A549 (cell line): ENCODE measurements at regions not wholly inside any gene's neighbourhood (a gene's known extent, or its start where the extent isn't known, plus 50 kb on each side); places are given as distances from the start of the nearest gene placed in this dataset.

Experiments used
- ATAC-seq, 2 experiments: fragments of 200-7000 bp in 1 of 2; fragments of >200 bp in 1 of 2; cut with Nextera tagmentation in 1 of 2; cut with Tn5 transposase in 1 of 2; 3 replicates each; pipeline versions ENCODE4 v1.8.0 to v1.9.1; 2018 to 2020; ENCODE audit warnings: mild to moderate bottlenecking in 1 of 2, moderate library complexity in 1 of 2
- CTCF ChIA-PET: fragments of 300-600 bp; sonication (Branson Sonifier 250); formaldehyde crosslinking; extraction: SDS; loops from one replicate; lab custom pipeline; 2021; ENCODE audit warnings: antibody characterized with exemption, inconsistent platforms; lab: Yijun Ruan, JAX
- POLR2A ChIA-PET: fragments of 350-600 bp; formaldehyde crosslinking; extraction: SDS; loops from one replicate; lab custom pipeline; 2021; ENCODE audit warnings: antibody characterized with exemption, inconsistent platforms; lab: Yijun Ruan, JAX
- DNase-seq, 2 experiments: peaks; one replicate each; pipeline versions ENCODE4 v3.0.0 to v3.0.0-alpha.2; 2011 to 2016; ENCODE audit warnings: low read depth in 1 of 2, low spot score in 1 of 2
- FAIRE-seq: peaks from 2 replicates; lab custom pipeline; 2011; peaks lifted over from hg19 to GRCh38; lab: Jason Lieb, UNC
- H3K27ac ChIP-seq, 2 experiments: fragments of >200 bp; sonication (Bioruptor Twin); formaldehyde crosslinking; 3 replicates each; pipeline ENCODE4 v1.5.1; 2016 to 2017
- H3K4me1 ChIP-seq: fragments of >200 bp; sonication (Bioruptor Twin); formaldehyde crosslinking; 3 replicates; pipeline ENCODE4 v1.6.1; 2016
- H3K4me2 ChIP-seq: fragments of >200 bp; sonication (Bioruptor Twin); formaldehyde crosslinking; 3 replicates; pipeline ENCODE4 v1.6.1; 2016
- H3K4me3 ChIP-seq: fragments of >200 bp; sonication (Bioruptor Twin); formaldehyde crosslinking; 3 replicates; pipeline ENCODE4 v1.5.1; 2016
- H3K9me3 ChIP-seq: fragments of >200 bp; sonication (Bioruptor Twin); formaldehyde crosslinking; 3 replicates; pipeline ENCODE4 v1.6.1; 2016
- CBX2 ChIP-seq: fragments of 200-600 bp; sonication (generic); IDR thresholded peaks from 2 replicates; pipeline ENCODE4 v1.6.1; 2016; ENCODE audit warnings: low read depth, mild to moderate bottlenecking, borderline replicate concordance
- CBX8 ChIP-seq: fragments of 200-600 bp; sonication (generic); IDR thresholded peaks from 2 replicates; pipeline ENCODE4 v1.6.1; 2016
- CEBPB ChIP-seq, 2 experiments: fragments of >200 bp in 1 of 2; sonication (Bioruptor Twin) in 1 of 2; formaldehyde crosslinking in 1 of 2; IDR thresholded peaks; 2 replicates each; pipeline ENCODE4 v1.6.1; 2012 to 2016
- EP300 ChIP-seq, 2 experiments: fragments of >200 bp; sonication (Bioruptor Twin); formaldehyde crosslinking; IDR thresholded peaks; 2 replicates in 1 of 2; 3 replicates in 1 of 2; pipeline ENCODE4 v1.6.1; 2016 to 2017
- GATA3 ChIP-seq: IDR thresholded peaks from 2 replicates; pipeline ENCODE4 v1.6.1; 2012; ENCODE audit warnings: borderline replicate concordance
- HDAC2 ChIP-seq: fragments of 200-600 bp; sonication (generic); IDR thresholded peaks from 2 replicates; pipeline ENCODE4 v1.6.1; 2016
- HEYL ChIP-seq: fragments of 250-450 bp; sonication (Bioruptor Pico); IDR thresholded peaks from 2 replicates; pipeline ENCODE4 v1.8.0; 2021; ENCODE audit warnings: mild to moderate bottlenecking, moderate library complexity
- JUNB ChIP-seq: fragments of >200 bp; sonication (Bioruptor Twin); formaldehyde crosslinking; IDR thresholded peaks from 2 replicates; pipeline ENCODE4 v1.6.1; 2016
- MAFK ChIP-seq: fragments of 450-650 bp; IDR thresholded peaks from 2 replicates; pipeline ENCODE4 v1.6.1; 2014; ENCODE audit not compliant: partially characterized antibody
- MAZ ChIP-seq: fragments of 150-350 bp; IDR thresholded peaks from 2 replicates; pipeline ENCODE4 v1.6.1; 2014; ENCODE audit warnings: antibody characterized with exemption, low read depth, low read length, borderline replicate concordance
- MYC ChIP-seq: IDR thresholded peaks from 2 replicates; pipeline ENCODE4 v1.6.1; 2012; ENCODE audit warnings: mild to moderate bottlenecking, inconsistent platforms, low read length, improper control_type of control experiment, borderline replicate concordance
- POLR2AphosphoS2 ChIP-seq: conservative IDR thresholded peaks from 2 replicates; pipeline ENCODE4 v1.6.1; 2012; ENCODE audit warnings: low read length, improper control_type of control experiment, inconsistent platforms
- RARB ChIP-seq: fragments of 250-450 bp; sonication (Bioruptor Pico); IDR thresholded peaks from 2 replicates; pipeline ENCODE4 v1.8.0; 2021; ENCODE audit warnings: mild to moderate bottlenecking, moderate library complexity
- SREBF2 ChIP-seq: fragments of 450-650 bp; IDR thresholded peaks from 2 replicates; pipeline ENCODE4 v1.6.1; 2014; ENCODE audit warnings: mild to moderate bottlenecking, moderate library complexity
- TP53 ChIP-seq: fragments of 250-450 bp; sonication (Bioruptor Pico); IDR thresholded peaks from 2 replicates; pipeline ENCODE4 v1.5.0; 2021; ENCODE audit warnings: mild to moderate bottlenecking, moderate library complexity
- ZC3H11A ChIP-seq: fragments of 450-650 bp; IDR thresholded peaks from 2 replicates; pipeline ENCODE4 v1.6.1; 2014; ENCODE audit warnings: antibody characterized with exemption, mild to moderate bottlenecking
- ZNF302 ChIP-seq: fragments of 250-450 bp; sonication (Bioruptor Pico); IDR thresholded peaks from 2 replicates; pipeline ENCODE4 v1.9.0; 2021; ENCODE audit warnings: inconsistent platforms, mild to moderate bottlenecking, moderate library complexity
- WGBS: methylation state at CpG from one replicate; pipeline ENCODE4 v1.1.6; 2017; ENCODE audit errors: missing lambda C conversion rate; 5-methylcytosine and 5-hydroxymethylcytosine counted together
- TF ChIP-seq, protein P1 (sequence below): IDR thresholded peaks from 2 replicates; pipeline ENCODE4 v1.6.1; 2012
- TF ChIP-seq, protein P2 (sequence below): fragments of 450-650 bp; IDR thresholded peaks from 2 replicates; pipeline ENCODE4 v1.6.1; 2014; ENCODE audit warnings: antibody characterized with exemption
- TF ChIP-seq, protein P3 (sequence below): fragments of 250-450 bp; sonication (Bioruptor Pico); IDR thresholded peaks from 2 replicates; pipeline ENCODE4 v1.5.0; 2020; ENCODE audit warnings: low read depth, mild to moderate bottlenecking, moderate library complexity
- TF ChIP-seq, protein P4 (sequence below): IDR thresholded peaks from 2 replicates; pipeline ENCODE4 v1.6.1; 2012
- TF ChIP-seq, protein P5 (sequence below): fragments of 250-450 bp; sonication (Bioruptor Pico); IDR thresholded peaks from 2 replicates; pipeline ENCODE4 v1.5.0; 2021; ENCODE audit warnings: mild to moderate bottlenecking, moderate library complexity, borderline replicate concordance
- TF ChIP-seq, protein P6 (sequence below): fragments of >200 bp; sonication (Bioruptor Twin); formaldehyde crosslinking; IDR thresholded peaks from 2 replicates; pipeline ENCODE4 v1.6.1; 2016

DNA sequence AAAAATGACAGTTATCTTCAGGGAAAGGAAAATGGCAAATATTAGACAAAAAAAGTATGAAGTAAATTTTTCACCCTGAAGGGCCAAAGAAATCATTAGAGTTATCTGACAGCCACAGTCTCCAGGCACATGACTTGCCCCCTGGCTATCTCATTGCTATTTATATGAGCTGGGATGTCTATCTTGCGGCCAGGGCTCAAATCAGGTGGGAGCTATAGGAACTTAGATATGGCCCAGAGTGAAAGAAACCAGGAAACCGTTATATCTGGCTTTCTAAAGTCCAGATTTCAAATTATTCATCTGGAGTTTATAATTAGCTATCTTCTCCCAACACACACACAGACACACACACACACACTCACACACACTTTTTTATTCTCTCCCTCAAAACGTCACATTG, 135.3 kb upstream of the EEF1E1 start:
- DNase-seq (no peak), FAIRE-seq (no peak), ATAC-seq (no peak)
- H3K4me2 ChIP-seq: no peak overlapping the region
- ChIA-PET CTCF (interaction anchor here (0.8 kb wide), 1 partner anchor 107 kb away, joined by 3 read pairs; no protein-coding TSS in a partner anchor), POLR2A (no interaction called here)
- 38% methylated on average over 3 of the region's 3 CpGs for WGBS
- no peak overlapping the region for H3K4me3 ChIP-seq
- H3K9me3 ChIP-seq: no peaks in the 10 kb centered on the region
- H3K4me1 ChIP-seq: peaks cover 7% of the 10 kb centered on the region; the same call in 1 of the 3 replicates
- H3K27ac ChIP-seq: no peak overlapping the region
- TF ChIP-seq RARB (no peak), CBX2 (no peak), JUNB (no peak), TP53 (CRISPR knock-in tag) (no peak), CEBPB (IDR thresholded peaks at IDR 0.05) (no peak), EP300 (IDR thresholded peaks at IDR 0.05) (no peak), MYC (no peak), HEYL (no peak), POLR2AphosphoS2 (no peak), ZNF302 (CRISPR knock-in tag) (no peak), SREBF2 (no peak), CBX8 (no peak), MAFK (no peak), HDAC2 (no peak)
- TF ChIP-seq, protein P1, sequence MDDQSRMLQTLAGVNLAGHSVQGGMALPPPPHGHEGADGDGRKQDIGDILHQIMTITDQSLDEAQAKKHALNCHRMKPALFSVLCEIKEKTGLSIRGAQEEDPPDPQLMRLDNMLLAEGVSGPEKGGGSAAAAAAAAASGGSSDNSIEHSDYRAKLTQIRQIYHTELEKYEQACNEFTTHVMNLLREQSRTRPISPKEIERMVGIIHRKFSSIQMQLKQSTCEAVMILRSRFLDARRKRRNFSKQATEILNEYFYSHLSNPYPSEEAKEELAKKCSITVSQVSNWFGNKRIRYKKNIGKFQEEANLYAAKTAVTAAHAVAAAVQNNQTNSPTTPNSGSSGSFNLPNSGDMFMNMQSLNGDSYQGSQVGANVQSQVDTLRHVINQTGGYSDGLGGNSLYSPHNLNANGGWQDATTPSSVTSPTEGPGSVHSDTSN: no peak
- TF ChIP-seq, protein P2, sequence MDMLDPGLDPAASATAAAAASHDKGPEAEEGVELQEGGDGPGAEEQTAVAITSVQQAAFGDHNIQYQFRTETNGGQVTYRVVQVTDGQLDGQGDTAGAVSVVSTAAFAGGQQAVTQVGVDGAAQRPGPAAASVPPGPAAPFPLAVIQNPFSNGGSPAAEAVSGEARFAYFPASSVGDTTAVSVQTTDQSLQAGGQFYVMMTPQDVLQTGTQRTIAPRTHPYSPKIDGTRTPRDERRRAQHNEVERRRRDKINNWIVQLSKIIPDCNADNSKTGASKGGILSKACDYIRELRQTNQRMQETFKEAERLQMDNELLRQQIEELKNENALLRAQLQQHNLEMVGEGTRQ: no peak
- TF ChIP-seq, protein P3, sequence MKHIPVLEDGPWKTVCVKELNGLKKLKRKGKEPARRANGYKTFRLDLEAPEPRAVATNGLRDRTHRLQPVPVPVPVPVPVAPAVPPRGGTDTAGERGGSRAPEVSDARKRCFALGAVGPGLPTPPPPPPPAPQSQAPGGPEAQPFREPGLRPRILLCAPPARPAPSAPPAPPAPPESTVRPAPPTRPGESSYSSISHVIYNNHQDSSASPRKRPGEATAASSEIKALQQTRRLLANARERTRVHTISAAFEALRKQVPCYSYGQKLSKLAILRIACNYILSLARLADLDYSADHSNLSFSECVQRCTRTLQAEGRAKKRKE: no peak
- TF ChIP-seq, protein P4, sequence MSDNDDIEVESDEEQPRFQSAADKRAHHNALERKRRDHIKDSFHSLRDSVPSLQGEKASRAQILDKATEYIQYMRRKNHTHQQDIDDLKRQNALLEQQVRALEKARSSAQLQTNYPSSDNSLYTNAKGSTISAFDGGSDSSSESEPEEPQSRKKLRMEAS: no peak

DNA sequence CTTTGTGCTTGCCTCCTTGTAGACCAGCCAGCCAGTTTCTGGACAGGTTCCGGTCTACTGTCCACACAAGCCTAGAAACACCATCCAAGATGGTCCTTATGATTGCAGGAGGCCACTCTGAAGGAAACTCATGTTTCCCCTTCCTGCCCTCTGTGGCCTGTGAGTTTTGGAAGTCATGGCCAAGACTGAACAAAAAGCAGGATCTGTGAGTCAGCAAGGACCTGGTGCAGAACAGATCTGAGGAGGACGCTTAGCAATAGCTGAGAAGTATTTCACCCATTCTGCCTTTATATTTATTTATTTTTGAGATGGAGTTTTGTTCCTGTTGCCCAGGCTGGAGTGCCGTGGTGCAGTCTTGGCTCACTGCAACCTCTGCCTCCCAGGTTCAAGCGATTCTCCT, 134.6 kb upstream of the EEF1E1 start:
- no peak overlapping the region for H3K4me2 ChIP-seq
- CTCF ChIA-PET: no interaction called here

More for the DNA sequence above, 134.6 kb upstream of the EEF1E1 start:
- H3K4me3 ChIP-seq: no peak overlapping the region
- H3K4me1 ChIP-seq: peaks cover 7% of the 10 kb centered on the region; the same call in 1 of the 3 replicates
- H3K27ac ChIP-seq: no peak overlapping the region
- DNase-seq (no peak), ATAC-seq (no peak), FAIRE-seq (no peak)
- POLR2A ChIA-PET: no interaction called here
- WGBS: 37% methylated on average over 4 of the region's 4 CpGs
- no peaks in the 10 kb centered on the region for H3K9me3 ChIP-seq
- TF ChIP-seq, protein P5, sequence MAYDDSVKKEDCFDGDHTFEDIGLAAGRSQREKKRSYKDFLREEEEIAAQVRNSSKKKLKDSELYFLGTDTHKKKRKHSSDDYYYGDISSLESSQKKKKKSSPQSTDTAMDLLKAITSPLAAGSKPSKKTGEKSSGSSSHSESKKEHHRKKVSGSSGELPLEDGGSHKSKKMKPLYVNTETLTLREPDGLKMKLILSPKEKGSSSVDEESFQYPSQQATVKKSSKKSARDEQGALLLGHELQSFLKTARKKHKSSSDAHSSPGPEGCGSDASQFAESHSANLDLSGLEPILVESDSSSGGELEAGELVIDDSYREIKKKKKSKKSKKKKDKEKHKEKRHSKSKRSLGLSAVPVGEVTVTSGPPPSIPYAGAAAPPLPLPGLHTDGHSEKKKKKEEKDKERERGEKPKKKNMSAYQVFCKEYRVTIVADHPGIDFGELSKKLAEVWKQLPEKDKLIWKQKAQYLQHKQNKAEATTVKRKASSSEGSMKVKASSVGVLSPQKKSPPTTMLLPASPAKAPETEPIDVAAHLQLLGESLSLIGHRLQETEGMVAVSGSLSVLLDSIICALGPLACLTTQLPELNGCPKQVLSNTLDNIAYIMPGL: no peak
- TF ChIP-seq MAZ: no peak
- no peak for TF ChIP-seq GATA3
- TF ChIP-seq, protein P6, sequence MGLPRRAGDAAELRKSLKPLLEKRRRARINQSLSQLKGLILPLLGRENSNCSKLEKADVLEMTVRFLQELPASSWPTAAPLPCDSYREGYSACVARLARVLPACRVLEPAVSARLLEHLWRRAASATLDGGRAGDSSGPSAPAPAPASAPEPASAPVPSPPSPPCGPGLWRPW: no peak
- TF ChIP-seq RARB: no peak
- no peak for TF ChIP-seq CEBPB (IDR thresholded peaks at IDR 0.05)
- TF ChIP-seq ZC3H11A: no peak
